ENCODE measurements at regions not wholly inside any gene's neighbourhood (a gene's known extent, or its start where the extent isn't known, plus 50 kb on each side); places are given as distances from the start of the nearest gene placed in this dataset.

DNA sequence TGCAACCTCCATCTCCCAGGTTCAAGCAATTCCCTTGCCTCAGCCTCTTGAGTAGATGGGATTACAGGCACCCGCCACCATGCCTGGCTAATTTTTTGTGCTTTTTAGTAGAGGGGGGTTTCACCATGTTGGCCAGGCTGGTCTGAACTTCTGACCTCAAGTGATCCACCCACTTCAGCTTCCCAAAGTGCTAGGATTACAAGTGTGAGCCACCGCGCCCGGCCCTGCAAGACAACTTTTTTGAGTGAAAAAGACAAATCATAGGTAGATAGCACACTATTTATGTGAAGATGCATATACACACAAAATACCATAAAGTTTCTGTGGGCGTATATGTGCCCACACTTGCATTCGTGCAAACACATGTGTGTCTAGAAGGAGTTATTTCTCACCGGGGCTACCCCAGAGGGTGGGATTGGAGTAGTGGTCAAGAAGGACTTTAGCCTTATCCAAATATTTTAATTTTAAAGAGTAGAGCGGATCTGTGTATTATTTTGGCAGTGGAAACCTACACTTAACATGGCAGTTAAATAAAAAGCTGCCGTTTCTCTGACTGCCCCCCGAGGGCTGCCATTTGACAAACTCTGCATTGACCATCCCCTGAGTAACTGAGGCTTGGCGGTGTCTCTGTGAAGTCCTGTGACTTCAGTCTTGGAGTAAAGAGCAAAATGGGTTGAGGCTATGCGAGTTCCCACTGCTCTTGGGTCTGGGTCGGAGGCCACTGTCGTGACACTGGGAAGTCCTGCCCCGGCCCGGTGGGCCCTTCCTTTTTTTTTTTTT is 93.4 kb upstream of the PTCH1 start:
- DNase-seq, result no peak

- no peak for DNase-seq
These were observed 92.7 kb upstream of the PTCH1 start for GRCh38 chr9:95609426-95609825.

- no peak for DNase-seq
These were observed 91.6 kb upstream of the PTCH1 start for GRCh38 chr9:95608341-95608740.

DNA sequence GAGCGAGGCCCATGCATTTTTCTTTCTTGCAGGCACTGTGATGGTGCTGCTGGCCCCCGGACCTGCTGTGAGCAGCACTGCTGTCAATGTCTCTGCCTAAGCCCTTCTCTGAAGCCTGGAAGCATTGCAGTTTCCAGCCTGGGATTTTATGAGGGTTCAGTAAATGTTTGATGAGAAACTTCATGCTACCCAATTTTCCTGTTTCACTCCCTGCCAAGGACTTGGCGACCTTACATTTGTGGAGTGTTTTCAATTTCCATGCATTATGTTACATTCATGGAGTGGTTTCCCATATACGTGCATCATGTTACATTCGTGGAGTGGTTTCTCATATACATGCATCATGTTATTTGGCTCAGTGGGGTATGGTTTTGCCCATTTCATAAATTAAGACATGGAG is 90.7 kb upstream of the PTCH1 start:
- no peak for DNase-seq

- no peak for DNase-seq
These were observed 89.9 kb upstream of the PTCH1 start for GRCh38 chr9:95606489-95607350.

DNA sequence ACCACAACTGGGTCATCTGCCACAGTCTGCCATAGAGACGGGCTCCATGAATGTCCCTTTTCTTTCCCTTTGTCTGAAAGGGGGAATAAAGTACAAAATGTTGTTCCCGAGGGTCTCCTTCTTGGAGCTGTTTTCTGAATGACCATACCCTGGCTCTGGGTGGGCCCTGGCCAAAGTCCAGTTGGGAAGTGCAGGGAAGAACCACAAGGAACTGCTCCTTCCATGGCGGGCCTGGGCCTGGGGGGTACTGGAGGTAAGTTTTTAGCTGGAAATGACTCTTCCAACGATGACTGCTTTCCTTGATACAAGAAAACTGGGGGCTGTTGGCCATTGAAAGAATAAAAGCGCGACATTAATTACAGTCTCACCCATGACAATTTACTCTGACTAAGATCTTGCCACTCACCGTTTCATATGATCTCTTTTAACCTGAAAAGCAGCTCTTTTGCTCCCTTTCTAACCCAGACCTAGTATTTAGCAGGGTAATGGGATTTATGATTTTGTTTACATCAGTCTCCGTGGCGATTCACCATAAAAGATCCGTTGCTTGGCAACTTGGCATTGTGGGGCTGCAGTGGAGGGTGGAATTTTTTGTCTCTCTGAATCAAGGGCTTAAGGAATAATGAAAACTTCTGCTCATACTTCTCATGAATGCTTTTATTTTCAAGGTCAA is 89.2 kb upstream of the PTCH1 start:
- no peak for DNase-seq

DNA sequence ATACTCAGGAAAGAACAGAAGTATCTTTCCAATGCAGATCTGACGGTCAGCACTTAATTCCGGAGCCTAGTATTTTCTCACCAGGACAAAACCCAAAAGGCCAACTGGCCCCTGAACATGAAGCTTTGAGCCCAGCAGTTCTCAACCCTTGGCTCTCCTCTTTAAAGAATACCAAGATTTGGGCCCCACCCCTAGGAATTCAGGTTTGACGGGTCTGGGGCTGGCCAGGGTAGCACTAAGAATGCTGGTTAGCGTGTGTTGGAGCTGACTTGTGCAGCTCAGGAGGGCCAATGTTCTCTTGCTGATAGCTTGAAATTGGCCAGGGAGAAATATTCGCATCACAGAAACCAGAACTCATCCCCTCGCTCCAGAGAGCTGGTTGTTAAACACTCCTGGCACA is 88.3 kb upstream of the PTCH1 start:
- no peak for DNase-seq

- no peak for DNase-seq
These were observed 81.5 kb upstream of the PTCH1 start for GRCh38 chr9:95598236-95598635.

DNA sequence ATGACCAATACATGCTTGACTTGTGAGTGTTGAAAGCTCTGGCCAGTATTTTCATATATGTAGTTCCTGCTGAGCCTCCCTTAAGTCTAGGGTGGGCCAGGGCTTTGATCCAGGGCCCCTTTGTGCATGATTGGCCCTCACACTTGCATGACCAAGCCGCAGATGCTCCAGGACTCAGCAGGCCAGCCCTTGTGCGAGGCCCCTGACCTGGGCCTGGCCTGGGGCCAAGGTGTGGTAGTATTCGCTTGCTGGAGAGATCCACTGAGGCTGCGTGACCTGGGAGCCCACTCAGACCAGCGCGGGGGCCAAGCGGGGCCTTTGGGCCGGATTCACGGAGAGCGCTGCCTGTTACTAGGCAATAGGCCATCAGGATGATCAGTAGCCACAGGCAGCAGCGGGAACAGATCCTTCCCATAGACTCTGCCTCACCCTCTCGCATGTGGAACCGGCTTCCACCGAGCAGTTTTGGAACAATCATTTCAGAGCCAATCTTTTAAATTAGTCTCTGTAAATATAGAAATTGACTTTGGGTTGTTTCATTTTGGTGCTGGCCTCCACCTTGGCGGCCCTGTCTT is 79.0 kb upstream of the PTCH1 start:
- no peak for DNase-seq

- DNase-seq, result no peak
These were observed 76.2 kb upstream of the PTCH1 start for GRCh38 chr9:95592931-95593330.

- no peak for DNase-seq
These were observed 72.2 kb upstream of the PTCH1 start for GRCh38 chr9:95588724-95589588.

DNA sequence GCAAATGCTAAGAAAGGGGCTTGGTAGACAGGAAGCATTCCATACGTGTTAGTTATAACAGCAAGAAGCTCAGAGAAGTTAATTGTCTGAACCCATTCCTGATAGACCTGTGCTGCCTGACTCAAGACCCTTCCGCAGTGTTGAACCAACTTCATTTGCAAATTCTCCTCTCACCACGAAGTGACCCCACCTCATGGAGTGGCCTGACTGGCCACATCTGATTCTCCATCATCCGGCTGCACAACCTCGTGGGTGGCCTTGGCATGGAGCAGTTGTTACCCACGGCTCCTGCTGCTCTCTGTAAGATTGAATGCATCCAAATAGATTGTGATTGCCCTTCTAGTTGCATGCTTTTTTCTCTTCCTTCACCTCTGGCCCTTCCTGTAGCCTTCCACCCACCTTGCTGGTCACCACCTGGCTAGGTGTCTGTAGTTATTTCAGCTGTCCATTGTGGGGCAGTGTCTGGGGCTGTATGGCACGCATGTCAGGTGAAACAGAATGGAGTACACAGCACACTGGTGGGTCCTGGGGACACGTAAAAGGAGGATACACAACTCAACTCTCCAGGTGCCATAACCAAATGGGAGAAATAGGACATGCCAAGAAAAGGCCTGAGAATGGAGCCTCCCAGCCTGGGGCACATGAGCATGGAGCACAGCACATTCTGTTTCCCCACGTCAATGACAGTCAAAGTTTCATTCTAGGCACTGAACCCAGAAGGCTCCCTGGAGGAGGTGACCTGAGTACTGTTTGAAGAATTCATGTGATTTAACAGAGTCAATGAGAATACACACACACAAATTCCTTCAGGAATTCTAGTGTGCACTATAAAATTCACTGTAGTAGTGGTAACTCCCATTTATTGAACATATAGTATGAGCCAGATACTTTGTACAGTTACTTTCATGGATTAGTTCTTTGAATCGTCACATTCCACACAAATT is 70.5 kb upstream of the PTCH1 start:
- no peak for DNase-seq

DNA sequence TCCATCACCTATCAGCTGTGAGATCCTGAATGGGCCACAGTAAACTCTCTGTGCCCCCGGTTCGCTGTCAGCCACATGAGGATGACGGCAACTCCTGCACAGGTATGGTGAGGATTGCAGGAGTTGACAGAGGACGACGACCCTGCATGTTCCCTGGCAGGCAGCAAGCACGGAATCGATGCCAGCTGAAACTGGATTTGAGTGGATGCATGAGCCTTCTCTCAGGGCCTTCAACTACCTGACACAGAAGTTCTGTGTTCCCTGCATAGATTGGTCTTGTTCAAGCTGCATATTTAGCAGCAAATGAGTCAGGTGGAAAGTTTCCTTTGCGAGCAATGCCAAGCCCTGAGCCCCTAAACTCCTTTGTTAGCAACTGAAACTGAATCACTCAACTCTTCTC is 69.6 kb upstream of the PTCH1 start:
- no peak for DNase-seq

DNA sequence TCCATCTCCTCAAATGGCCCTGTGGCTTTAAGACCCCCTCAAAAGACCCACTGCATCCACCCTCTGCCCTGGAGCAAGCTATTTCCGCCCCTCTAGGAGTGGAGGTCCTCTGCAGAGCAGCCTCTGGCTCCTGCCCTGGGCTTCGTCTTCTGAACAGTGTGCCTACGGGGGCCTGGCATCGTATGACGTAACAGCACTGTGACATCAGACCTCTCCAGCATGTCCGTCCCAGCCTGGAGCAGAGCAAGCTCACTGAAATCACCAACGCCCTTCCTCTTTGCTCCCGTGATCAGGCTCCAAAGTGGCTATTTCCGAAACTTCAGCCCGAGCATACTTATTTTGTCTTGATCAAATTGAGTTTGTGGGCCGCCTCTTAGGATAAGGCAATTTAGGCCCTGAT is 69.1 kb upstream of the PTCH1 start:
- DNase-seq, result no peak

DNA sequence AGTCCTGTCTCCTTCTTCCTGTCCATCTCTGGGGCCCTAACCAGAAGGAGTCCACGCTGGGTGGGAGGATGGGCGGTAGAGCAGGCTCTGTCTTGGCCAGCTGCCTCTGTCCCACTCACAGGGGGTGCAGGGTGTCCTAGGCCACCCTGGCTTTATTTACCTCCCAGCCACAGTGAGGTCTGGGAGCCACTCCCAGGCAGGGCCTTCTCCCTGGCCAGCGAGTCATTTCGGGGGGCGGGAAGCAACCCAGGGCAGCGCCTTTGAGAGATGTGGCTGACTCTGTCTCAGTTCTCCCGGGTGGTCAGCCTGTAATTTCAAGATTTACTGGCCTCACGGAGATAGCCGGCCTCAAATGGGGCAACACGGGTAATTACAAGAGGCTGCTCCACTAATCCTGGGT is 67.4 kb upstream of the PTCH1 start:
- DNase-seq, result no peak

GRCh38 chr9:95581900-95582299 is 65.1 kb upstream of the PTCH1 start:
- no peak for DNase-seq

- no peak for DNase-seq
These were observed 64.3 kb upstream of the PTCH1 start for GRCh38 chr9:95580812-95581761.

- DNase-seq, result no peak
These were observed 58.2 kb upstream of the PTCH1 start for GRCh38 chr9:95574866-95575553.

DNA sequence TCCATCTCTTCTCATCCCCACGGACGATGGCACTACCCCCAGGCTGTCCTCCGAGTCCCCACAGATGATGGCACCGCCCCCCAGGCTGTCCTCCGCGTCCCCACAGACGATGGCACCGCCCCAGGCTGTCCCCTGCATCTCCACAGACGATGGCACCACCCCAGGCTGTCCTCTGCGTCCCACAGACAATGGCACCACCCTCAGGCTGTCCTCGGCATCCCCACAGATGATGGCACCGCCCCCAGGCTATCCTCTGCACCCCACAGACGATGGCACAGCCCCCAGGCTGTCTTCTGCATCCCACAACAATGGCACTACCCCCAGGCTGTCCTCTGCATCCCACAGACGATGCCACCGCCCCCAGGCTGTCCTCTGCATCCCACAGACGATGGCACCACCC is 57.4 kb upstream of the PTCH1 start:
- peak; percentile 22 to 51 for DNase-seq

Data from CD4-positive, alpha-beta T cell treated with Interleukin-4 for 1 hour (primary cell).